ENCODE measurements at regions not wholly inside any gene's neighbourhood (a gene's known extent, or its start where the extent isn't known, plus 50 kb on each side); places are given as distances from the start of the nearest gene placed in this dataset.

DNA sequence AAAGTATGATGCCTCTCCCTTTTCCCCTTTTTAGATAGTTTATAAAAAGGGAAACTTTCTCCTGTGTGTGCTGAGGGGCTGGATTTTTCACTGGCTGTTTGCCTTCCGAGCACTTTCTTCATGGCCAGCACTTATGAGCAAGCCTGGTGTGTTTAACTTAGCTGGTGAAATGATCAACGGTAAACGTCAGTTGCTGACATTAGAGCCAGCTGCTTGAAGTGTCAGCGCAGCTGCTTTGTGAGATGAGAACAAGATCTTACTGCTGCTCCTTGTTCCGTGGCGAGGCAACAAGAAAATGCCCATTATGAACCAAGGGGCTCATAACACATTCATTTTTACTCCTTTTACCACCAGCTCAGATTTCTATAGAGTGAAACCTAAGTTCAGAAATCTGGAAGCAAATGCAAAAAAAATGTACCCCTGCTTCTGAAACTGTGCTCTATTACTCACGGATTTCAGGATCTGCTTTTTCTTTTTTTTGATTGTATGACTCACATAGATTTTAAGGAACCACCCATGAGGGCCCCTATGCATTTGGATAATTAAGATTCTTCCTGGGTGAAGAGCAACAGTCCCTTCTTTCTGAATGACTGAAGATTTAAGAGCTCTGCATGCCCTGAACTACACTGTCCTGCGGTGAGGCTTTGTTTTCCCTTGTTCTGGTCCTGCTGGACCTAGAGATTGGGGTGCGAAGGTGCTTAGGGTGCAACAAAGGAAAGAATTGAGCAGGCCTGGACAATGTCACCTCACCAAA is 74.3 kb upstream of the CPM start:
- Histone ChIP-seq H3K9me3 (replicated peaks in 1 of 2; ENCODE audit: control insufficient read depth in 1 of 2, insufficient read depth in 1 of 2, low read length in 2 of 2) (no peaks in the 10 kb centered on the region), H3K4me3 (replicated peaks in 1 of 3; ENCODE audit: low read depth in 2 of 3, low read length in 3 of 3) (peak overlapping the region; percentile 41 to 95 (median 71)), H3K4me2 (replicated peaks; ENCODE audit: extremely low read depth, low read length, poor library complexity, severe bottlenecking) (peak overlapping the region; percentile 72), H3K27ac (ENCODE audit: low read depth in 1 of 2, low read length in 2 of 2) (peak overlapping the region; percentile 89 to 97), H3K36me3 (replicated peaks in 1 of 2; ENCODE audit: control insufficient read depth in 1 of 2, insufficient read depth in 2 of 2, low read length in 2 of 2) (no peaks in the 10 kb centered on the region), H3K27me3 (ENCODE audit: control insufficient read depth in 2 of 2, insufficient read depth in 2 of 2, low read length in 2 of 2) (no peaks in the 10 kb centered on the region), H2AFZ (ENCODE audit: insufficient read depth, low read depth, low read length, poor library complexity, severe bottlenecking) (peak overlapping the region; percentile 58), H3K4me1 (ENCODE audit: control insufficient read depth in 1 of 2, insufficient read depth in 2 of 2, low read length in 2 of 2) (peaks cover 34 to 39% of the 10 kb centered on the region in 2 donors), H3K9ac (ENCODE audit: insufficient read depth, low read length, poor library complexity, severe bottlenecking) (peak overlapping the region; percentile 78), H3K79me2 (ENCODE audit: insufficient read depth, low read length) (no peaks in the 10 kb centered on the region), H4K20me1 (ENCODE audit: insufficient read depth, low read length) (no peaks in the 10 kb centered on the region)
- peaks cover 0 to 5% (median 0%) of the 10 kb centered on the region in 3 donors for H3K27me3 Mint-ChIP-seq (ENCODE audit: low read depth in 3 of 3)
- 30% methylated on average over 4 of the region's 9 CpGs for WGBS (ENCODE audit: insufficient coverage)
- H3K4me3 Mint-ChIP-seq = peak overlapping the region; percentile 61 to 86
- intact Hi-C loops (cut with micrococcal nuclease) = loop anchor here (5.0 to 10.0 kb wide), 2 partner anchors 50 to 72 kb away; partner anchors contain the start of gene CPM (in 2 of the 2)
- H3K27ac Mint-ChIP-seq = peak overlapping the region; percentile 95 to 99 (median 98)
- no peaks in the 10 kb centered on the region for H3K36me3 Mint-ChIP-seq
- DNase-seq = peak; percentile 81 to 91 (median 88)
- peaks cover 37% of the 10 kb centered on the region for H3K4me1 Mint-ChIP-seq
- TF ChIP-seq, protein P1, sequence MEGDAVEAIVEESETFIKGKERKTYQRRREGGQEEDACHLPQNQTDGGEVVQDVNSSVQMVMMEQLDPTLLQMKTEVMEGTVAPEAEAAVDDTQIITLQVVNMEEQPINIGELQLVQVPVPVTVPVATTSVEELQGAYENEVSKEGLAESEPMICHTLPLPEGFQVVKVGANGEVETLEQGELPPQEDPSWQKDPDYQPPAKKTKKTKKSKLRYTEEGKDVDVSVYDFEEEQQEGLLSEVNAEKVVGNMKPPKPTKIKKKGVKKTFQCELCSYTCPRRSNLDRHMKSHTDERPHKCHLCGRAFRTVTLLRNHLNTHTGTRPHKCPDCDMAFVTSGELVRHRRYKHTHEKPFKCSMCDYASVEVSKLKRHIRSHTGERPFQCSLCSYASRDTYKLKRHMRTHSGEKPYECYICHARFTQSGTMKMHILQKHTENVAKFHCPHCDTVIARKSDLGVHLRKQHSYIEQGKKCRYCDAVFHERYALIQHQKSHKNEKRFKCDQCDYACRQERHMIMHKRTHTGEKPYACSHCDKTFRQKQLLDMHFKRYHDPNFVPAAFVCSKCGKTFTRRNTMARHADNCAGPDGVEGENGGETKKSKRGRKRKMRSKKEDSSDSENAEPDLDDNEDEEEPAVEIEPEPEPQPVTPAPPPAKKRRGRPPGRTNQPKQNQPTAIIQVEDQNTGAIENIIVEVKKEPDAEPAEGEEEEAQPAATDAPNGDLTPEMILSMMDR (IDR thresholded peaks at IDR 0.05) = no peak
- peaks cover 0 to 5% (median 0%) of the 10 kb centered on the region in 7 donors for H3K9me3 Mint-ChIP-seq

GRCh38 chr12:69007855-69008351 is 74.9 kb upstream of the CPM start:
- no peaks in the 10 kb centered on the region for H3K79me2 ChIP-seq (ENCODE audit: insufficient read depth, low read length)
- 82% methylated on average over 1 of the region's 5 CpGs for WGBS (ENCODE audit: insufficient coverage)
- H3K27me3 ChIP-seq (ENCODE audit: control insufficient read depth in 2 of 2, insufficient read depth in 2 of 2, low read length in 2 of 2) = no peaks in the 10 kb centered on the region
- Mint-ChIP-seq H3K36me3 (no peaks in the 10 kb centered on the region), H3K4me1 (peaks cover 37% of the 10 kb centered on the region), H3K27me3 (ENCODE audit: low read depth in 3 of 3) (peaks cover 0 to 5% (median 0%) of the 10 kb centered on the region in 3 donors), H3K27ac (peak overlapping the region; percentile 95 to 99 (median 98)), H3K4me3 (peak overlapping the region in 1 of 2 donors; percentile 86), H3K9me3 (peaks cover 0 to 5% (median 0%) of the 10 kb centered on the region in 7 donors)
- peak in 2 of 3 donors; percentile 15 to 41 for DNase-seq
- H3K27ac ChIP-seq (ENCODE audit: low read depth in 1 of 2, low read length in 2 of 2) = peak overlapping the region; percentile 89 to 97
- intact Hi-C loops (cut with micrococcal nuclease) = loop anchor here (5.0 to 10.0 kb wide), 2 partner anchors 49 to 73 kb away; partner anchors contain the start of gene CPM (in 2 of the 2)
- H3K4me2 ChIP-seq (replicated peaks; ENCODE audit: extremely low read depth, low read length, poor library complexity, severe bottlenecking) = peak overlapping the region; percentile 72
- H4K20me1 ChIP-seq (ENCODE audit: insufficient read depth, low read length) = no peaks in the 10 kb centered on the region
- TF ChIP-seq, protein P1 (IDR thresholded peaks at IDR 0.05) = no peak
- no peaks in the 10 kb centered on the region for H3K9me3 ChIP-seq (replicated peaks in 1 of 2; ENCODE audit: control insufficient read depth in 1 of 2, insufficient read depth in 1 of 2, low read length in 2 of 2)
- H3K36me3 ChIP-seq (replicated peaks in 1 of 2; ENCODE audit: control insufficient read depth in 1 of 2, insufficient read depth in 2 of 2, low read length in 2 of 2) = no peaks in the 10 kb centered on the region
- peaks cover 34 to 39% of the 10 kb centered on the region in 2 donors for H3K4me1 ChIP-seq (ENCODE audit: control insufficient read depth in 1 of 2, insufficient read depth in 2 of 2, low read length in 2 of 2)
- H3K4me3 ChIP-seq (replicated peaks in 1 of 3; ENCODE audit: low read depth in 2 of 3, low read length in 3 of 3) = peak overlapping the region in 1 of 3 experiments; percentile 71
- H2AFZ ChIP-seq (ENCODE audit: insufficient read depth, low read depth, low read length, poor library complexity, severe bottlenecking) = no peak overlapping the region
- peak overlapping the region; percentile 41 for H3K9ac ChIP-seq (ENCODE audit: insufficient read depth, low read length, poor library complexity, severe bottlenecking)

Measured in CD14-positive monocyte (primary cell).